K562 (cell line): ENCODE measurements at regions not wholly inside any gene's neighbourhood (a gene's known extent, or its start where the extent isn't known, plus 50 kb on each side); places are given as distances from the start of the nearest gene placed in this dataset.

Source experiments
- CTCF ChIP-seq, 3 experiments: IDR thresholded peaks in 2 of 3; conservative IDR thresholded peaks in 1 of 3; 2 replicates each; pipeline ENCODE4 v1.5.1; 2011 to 2012; ENCODE audit warnings: low read length in 3 of 3, mild to moderate bottlenecking in 3 of 3, control low read depth in 2 of 3, improper control_type of control experiment in 1 of 3, inconsistent platforms in 1 of 3, low read depth in 1 of 3, mixed read lengths in 1 of 3, moderate library complexity in 1 of 3; ENCODE audit not compliant: insufficient read depth in 2 of 3
- JUN ChIP-seq, 2 experiments: sonication (generic) in 1 of 2; formaldehyde crosslinking in 1 of 2; IDR thresholded peaks; 2 replicates each; pipeline versions ENCODE4 v1.6.1 to v1.8.0; 2012 to 2022; ENCODE audit warnings: borderline replicate concordance in 2 of 2, mild to moderate bottlenecking in 2 of 2, improper control_type of control experiment in 1 of 2, low read depth in 1 of 2, low read length in 1 of 2, missing genetic modification reagents in 1 of 2
- KDM1A ChIP-seq, 2 experiments: fragments of 450-650 bp; IDR thresholded peaks; 2 replicates each; pipeline ENCODE4 v1.6.1; 2016; ENCODE audit warnings: mild to moderate bottlenecking in 2 of 2
- MAFF ChIP-seq: IDR thresholded peaks from 2 replicates; pipeline ENCODE4 v1.6.1; 2012; ENCODE audit warnings: low read length, improper control_type of control experiment
- POU5F1 ChIP-seq: fragments of 150-350 bp; IDR thresholded peaks from 2 replicates; pipeline ENCODE4 v1.6.1; 2014; ENCODE audit warnings: borderline replicate concordance, low read length, low read depth, mild to moderate bottlenecking; ENCODE audit not compliant: partially characterized antibody
- TAL1 ChIP-seq: fragments of 450-650 bp; IDR thresholded peaks from 2 replicates; pipeline ENCODE4 v1.6.1; 2016; ENCODE audit warnings: mild to moderate bottlenecking
- TCFL5 ChIP-seq: fragments of 250-450 bp; sonication (Bioruptor Pico); conservative IDR thresholded peaks from 2 replicates; pipeline ENCODE4 v1.6.1; 2021; ENCODE audit warnings: mild to moderate bottlenecking, moderate library complexity, matching md5 sums
- TOE1 ChIP-seq, 2 experiments: fragments of 450-650 bp in 1 of 2; sonication (generic) in 1 of 2; formaldehyde crosslinking in 1 of 2; IDR thresholded peaks; 2 replicates each; pipeline versions ENCODE4 v1.7.1 to v1.8.0; 2016 to 2022; ENCODE audit warnings: borderline replicate concordance in 2 of 2, mild to moderate bottlenecking in 2 of 2, antibody characterized with exemption in 1 of 2, inconsistent platforms in 1 of 2, low read depth in 1 of 2, missing genetic modification reagents in 1 of 2, moderate library complexity in 1 of 2
- ZC3H4 ChIP-seq: sonication (generic); formaldehyde crosslinking; IDR thresholded peaks from 2 replicates; pipeline ENCODE4 v1.9.0; 2021; ENCODE audit warnings: missing genetic modification reagents, borderline replicate concordance
- ZNF175 ChIP-seq: fragments of 200-800 bp; sonication (Bioruptor generic); IDR thresholded peaks from 2 replicates; pipeline ENCODE4 v1.6.1; 2016; ENCODE audit warnings: low read depth, mild to moderate bottlenecking, missing genetic modification characterization, missing compliant biosample characterization
- ZNF263 ChIP-seq: sonication (generic); formaldehyde crosslinking; IDR thresholded peaks from 2 replicates; pipeline ENCODE4 v1.8.0; 2022; ENCODE audit warnings: mild to moderate bottlenecking, missing genetic modification reagents, borderline replicate concordance
- ZNF518B ChIP-seq: fragments of 250-450 bp; sonication (Bioruptor Pico); IDR thresholded peaks from 2 replicates; pipeline ENCODE4 v1.5.0; 2021; ENCODE audit warnings: mild to moderate bottlenecking, moderate library complexity
- ZZZ3 ChIP-seq: fragments of 450-650 bp; IDR thresholded peaks from 2 replicates; pipeline ENCODE4 v1.6.1; 2016; ENCODE audit warnings: antibody characterized with exemption, mild to moderate bottlenecking, moderate library complexity
- TF ChIP-seq, protein P1 (sequence below), 2 experiments: fragments of 450-650 bp; IDR thresholded peaks; 2 replicates each; pipeline ENCODE4 v1.6.1; 2018; ENCODE audit warnings: mild to moderate bottlenecking in 2 of 2, low read depth in 1 of 2; ENCODE audit not compliant: partially characterized antibody in 2 of 2
- TF ChIP-seq, protein P2 (sequence below): sonication (generic); formaldehyde crosslinking; IDR thresholded peaks from 2 replicates; pipeline ENCODE4 v1.5.0; 2020; ENCODE audit warnings: missing genetic modification reagents

DNA sequence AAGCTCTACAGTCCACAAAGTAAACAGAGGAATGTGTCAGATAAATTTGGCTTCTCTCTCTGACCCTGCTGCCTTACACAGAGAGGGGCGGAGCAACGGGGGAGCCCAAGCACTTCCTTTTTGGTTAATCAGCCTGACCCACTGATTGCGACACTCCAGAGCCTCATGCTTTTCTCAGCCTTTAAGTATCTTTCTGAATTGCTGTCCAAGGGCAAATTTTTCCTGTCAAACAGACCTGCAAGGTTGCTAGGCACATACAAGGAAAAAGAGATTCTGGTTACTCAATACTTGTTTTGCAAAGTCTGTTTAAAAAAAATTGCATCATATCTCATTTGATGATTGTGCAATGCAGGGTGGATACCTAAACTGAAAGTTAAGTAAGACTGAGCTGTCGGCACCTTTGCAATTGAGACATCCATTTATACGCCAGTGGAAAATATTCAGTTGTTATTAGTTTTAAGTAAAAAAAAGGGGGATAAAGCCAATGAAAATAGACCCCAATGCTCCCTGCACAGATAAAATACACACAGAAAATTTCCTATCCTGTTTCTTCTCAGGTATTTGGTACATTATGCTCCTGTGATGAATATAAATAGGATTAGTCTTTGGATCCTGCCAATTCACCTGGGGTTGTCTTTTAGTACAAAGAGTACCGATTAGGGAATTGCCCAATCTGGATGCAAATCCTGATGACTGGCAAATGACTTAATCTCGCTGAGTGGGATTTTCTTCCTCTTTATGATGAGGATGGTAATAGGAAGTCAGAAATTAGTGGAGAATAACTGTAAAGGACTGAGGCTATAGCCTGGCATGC, 260.2 kb upstream of the TRIB2 start (continued):
- TF ChIP-seq, protein P1, sequence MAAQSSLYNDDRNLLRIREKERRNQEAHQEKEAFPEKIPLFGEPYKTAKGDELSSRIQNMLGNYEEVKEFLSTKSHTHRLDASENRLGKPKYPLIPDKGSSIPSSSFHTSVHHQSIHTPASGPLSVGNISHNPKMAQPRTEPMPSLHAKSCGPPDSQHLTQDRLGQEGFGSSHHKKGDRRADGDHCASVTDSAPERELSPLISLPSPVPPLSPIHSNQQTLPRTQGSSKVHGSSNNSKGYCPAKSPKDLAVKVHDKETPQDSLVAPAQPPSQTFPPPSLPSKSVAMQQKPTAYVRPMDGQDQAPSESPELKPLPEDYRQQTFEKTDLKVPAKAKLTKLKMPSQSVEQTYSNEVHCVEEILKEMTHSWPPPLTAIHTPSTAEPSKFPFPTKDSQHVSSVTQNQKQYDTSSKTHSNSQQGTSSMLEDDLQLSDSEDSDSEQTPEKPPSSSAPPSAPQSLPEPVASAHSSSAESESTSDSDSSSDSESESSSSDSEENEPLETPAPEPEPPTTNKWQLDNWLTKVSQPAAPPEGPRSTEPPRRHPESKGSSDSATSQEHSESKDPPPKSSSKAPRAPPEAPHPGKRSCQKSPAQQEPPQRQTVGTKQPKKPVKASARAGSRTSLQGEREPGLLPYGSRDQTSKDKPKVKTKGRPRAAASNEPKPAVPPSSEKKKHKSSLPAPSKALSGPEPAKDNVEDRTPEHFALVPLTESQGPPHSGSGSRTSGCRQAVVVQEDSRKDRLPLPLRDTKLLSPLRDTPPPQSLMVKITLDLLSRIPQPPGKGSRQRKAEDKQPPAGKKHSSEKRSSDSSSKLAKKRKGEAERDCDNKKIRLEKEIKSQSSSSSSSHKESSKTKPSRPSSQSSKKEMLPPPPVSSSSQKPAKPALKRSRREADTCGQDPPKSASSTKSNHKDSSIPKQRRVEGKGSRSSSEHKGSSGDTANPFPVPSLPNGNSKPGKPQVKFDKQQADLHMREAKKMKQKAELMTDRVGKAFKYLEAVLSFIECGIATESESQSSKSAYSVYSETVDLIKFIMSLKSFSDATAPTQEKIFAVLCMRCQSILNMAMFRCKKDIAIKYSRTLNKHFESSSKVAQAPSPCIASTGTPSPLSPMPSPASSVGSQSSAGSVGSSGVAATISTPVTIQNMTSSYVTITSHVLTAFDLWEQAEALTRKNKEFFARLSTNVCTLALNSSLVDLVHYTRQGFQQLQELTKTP (IDR thresholded peaks at IDR 0.05; ENCODE audit: low read depth in 1 of 2, partially characterized antibody in 2 of 2), result peak in 1 of 2 experiments; percentile 70
- no peak for TF ChIP-seq ZC3H4 (CRISPR knock-in tag)
- TF ChIP-seq ZNF175 (CRISPR knock-in tag), result no peak
- no peak for TF ChIP-seq JUN (IDR thresholded peaks at IDR 0.05; ENCODE audit: borderline replicate concordance, low read depth, low read length)
- TF ChIP-seq JUN (CRISPR knock-in tag; IDR thresholded peaks at IDR 0.05; ENCODE audit: borderline replicate concordance), result no peak
- no peak for TF ChIP-seq POU5F1
- no peak for TF ChIP-seq TCFL5
- TF ChIP-seq CTCF (IDR thresholded peaks at IDR 0.05 in 2 of 3, conservative IDR thresholded peaks at IDR 0.05 in 1 of 3; ENCODE audit: insufficient read depth in 2 of 3, low read depth in 1 of 3, low read length in 3 of 3), result no peak
- no peak for TF ChIP-seq ZZZ3
- TF ChIP-seq ZNF518B (CRISPR knock-in tag), result no peak
- TF ChIP-seq MAFF, result no peak
- TF ChIP-seq ZNF263, result no peak
- TF ChIP-seq, protein P2, sequence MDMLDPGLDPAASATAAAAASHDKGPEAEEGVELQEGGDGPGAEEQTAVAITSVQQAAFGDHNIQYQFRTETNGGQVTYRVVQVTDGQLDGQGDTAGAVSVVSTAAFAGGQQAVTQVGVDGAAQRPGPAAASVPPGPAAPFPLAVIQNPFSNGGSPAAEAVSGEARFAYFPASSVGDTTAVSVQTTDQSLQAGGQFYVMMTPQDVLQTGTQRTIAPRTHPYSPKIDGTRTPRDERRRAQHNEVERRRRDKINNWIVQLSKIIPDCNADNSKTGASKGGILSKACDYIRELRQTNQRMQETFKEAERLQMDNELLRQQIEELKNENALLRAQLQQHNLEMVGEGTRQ (CRISPR knock-in tag), result no peak
- TF ChIP-seq KDM1A (IDR thresholded peaks at IDR 0.05), result no peak
- no peak; the same call in 1 of the 2 replicates for TF ChIP-seq TAL1
- no peak; the same call in 1 of the 2 replicates for TF ChIP-seq TOE1 (IDR thresholded peaks at IDR 0.05; ENCODE audit: borderline replicate concordance)
- TF ChIP-seq TOE1 (CRISPR knock-in tag; IDR thresholded peaks at IDR 0.05; ENCODE audit: borderline replicate concordance, low read depth), result no peak
